HEK293T (cell line): ENCODE measurements at regions not wholly inside any gene's neighbourhood (a gene's known extent, or its start where the extent isn't known, plus 50 kb on each side); places are given as distances from the start of the nearest gene placed in this dataset.

Source experiments
- CTCF ChIA-PET: fragments of 350-600 bp; formaldehyde crosslinking; extraction: SDS; loops from one replicate; lab custom pipeline; 2021; ENCODE audit warnings: antibody characterized with exemption, inconsistent platforms; lab: Yijun Ruan, JAX
- POLR2A ChIA-PET: fragments of 350-600 bp; formaldehyde crosslinking; extraction: SDS; loops from one replicate; lab custom pipeline; 2020; ENCODE audit warnings: antibody characterized with exemption, inconsistent platforms; lab: Yijun Ruan, JAX
- DNase-seq: peaks from one replicate; pipeline ENCODE4 v3.0.0; 2012; ENCODE audit warnings: mixed read lengths; ENCODE audit errors: extremely low spot score
- ARNT ChIP-seq: fragments of 450-650 bp; IDR thresholded peaks from 2 replicates; pipeline ENCODE4 v1.6.1; 2017; ENCODE audit warnings: mild to moderate bottlenecking
- BHLHE40 ChIP-seq: fragments of 450-650 bp; IDR thresholded peaks from 2 replicates; pipeline ENCODE4 v1.6.1; 2016; ENCODE audit warnings: mild to moderate bottlenecking, moderate library complexity, borderline replicate concordance
- CTBP1 ChIP-seq: fragments of 450-650 bp; IDR thresholded peaks from 2 replicates; pipeline ENCODE4 v1.6.1; 2016; ENCODE audit warnings: borderline replicate concordance
- ELF4 ChIP-seq: fragments of 450-650 bp; IDR thresholded peaks from 2 replicates; pipeline ENCODE4 v1.6.1; 2017; ENCODE audit warnings: antibody characterized with exemption
- FOXA1 ChIP-seq: fragments of 450-650 bp; IDR thresholded peaks from 2 replicates; pipeline ENCODE4 v1.6.1; 2016; ENCODE audit warnings: mild to moderate bottlenecking
- FOXK2 ChIP-seq: fragments of 450-650 bp; IDR thresholded peaks from 2 replicates; pipeline ENCODE4 v1.6.1; 2016; ENCODE audit warnings: mild to moderate bottlenecking
- FOXM1 ChIP-seq: fragments of 450-650 bp; IDR thresholded peaks from 2 replicates; pipeline ENCODE4 v1.6.1; 2017; ENCODE audit warnings: mild to moderate bottlenecking, borderline replicate concordance
- HDGF ChIP-seq: fragments of 450-650 bp; IDR thresholded peaks from 2 replicates; pipeline ENCODE4 v1.6.1; 2017; ENCODE audit warnings: antibody characterized with exemption, borderline replicate concordance
- L3MBTL2 ChIP-seq: fragments of 450-650 bp; conservative IDR thresholded peaks from 2 replicates; pipeline ENCODE4 v1.6.1; 2016; ENCODE audit warnings: mild to moderate bottlenecking
- LEF1 ChIP-seq: fragments of 450-650 bp; IDR thresholded peaks from 2 replicates; pipeline ENCODE4 v1.6.1; 2017; ENCODE audit warnings: mild to moderate bottlenecking, borderline replicate concordance
- NFRKB ChIP-seq: fragments of 450-650 bp; IDR thresholded peaks from 2 replicates; pipeline ENCODE4 v1.6.1; 2016; ENCODE audit warnings: mild to moderate bottlenecking, moderate library complexity
- PKNOX1 ChIP-seq: fragments of 450-650 bp; IDR thresholded peaks from 2 replicates; pipeline ENCODE4 v1.6.1; 2016
- SP1 ChIP-seq: fragments of 450-650 bp; IDR thresholded peaks from 2 replicates; pipeline ENCODE4 v1.6.1; 2017
- SUZ12 ChIP-seq: fragments of 450-650 bp; IDR thresholded peaks from 2 replicates; pipeline ENCODE4 v1.6.1; 2016; ENCODE audit warnings: mild to moderate bottlenecking
- TARDBP ChIP-seq: fragments of 450-650 bp; IDR thresholded peaks from 2 replicates; pipeline ENCODE4 v1.6.1; 2016
- ZNF384 ChIP-seq: fragments of 450-650 bp; IDR thresholded peaks from 2 replicates; pipeline ENCODE4 v1.6.1; 2016

- DNase-seq, result peak; percentile 22
- ChIA-PET POLR2A (interaction anchor here (1.0 kb wide), 1 partner anchor 9 kb away, joined by 3 read pairs; no protein-coding TSS in a partner anchor), CTCF (no interaction called here)
- TF ChIP-seq HDGF (no peak), PKNOX1 (peak; percentile 30; the same call in 1 of the 2 replicates)
Measured at GRCh38 chr6:1024587-1024986, 287.3 kb upstream of the FOXQ1 start.

GRCh38 chr6:1024161-1024560 lies 287.7 kb upstream of the FOXQ1 start:
- CTCF ChIA-PET, result no interaction called here
- no peak for TF ChIP-seq ZNF384
- TF ChIP-seq SP1, result no peak
- no peak for TF ChIP-seq CTBP1
- no peak for TF ChIP-seq LEF1
- TF ChIP-seq BHLHE40, result no peak

GRCh38 chr6:1023229-1023628 lies 288.7 kb upstream of the FOXQ1 start:
- ChIA-PET CTCF (no interaction called here), POLR2A (no interaction called here)
- no peak for DNase-seq
- TF ChIP-seq TARDBP (no peak), LEF1 (no peak), FOXM1 (no peak), FOXK2 (no peak), L3MBTL2 (no peak), PKNOX1 (no peak), SUZ12 (no peak), ZNF384 (no peak), NFRKB (no peak), SP1 (no peak), ELF4 (no peak), FOXA1 (no peak), BHLHE40 (no peak), HDGF (no peak)

More at GRCh38 chr6:1024161-1024560, 287.7 kb upstream of the FOXQ1 start:
- no peak for DNase-seq
- POLR2A ChIA-PET, result interaction anchor here (1.0 kb wide), 1 partner anchor 9 kb away, joined by 3 read pairs; no protein-coding TSS in a partner anchor

- DNase-seq, result no peak
- POLR2A ChIA-PET, result no interaction called here
- TF ChIP-seq FOXM1 (no peak), FOXK2 (no peak), SUZ12 (no peak), L3MBTL2 (no peak), SP1 (no peak), TARDBP (no peak), ARNT (no peak), LEF1 (no peak), PKNOX1 (no peak), ELF4 (no peak), FOXA1 (no peak)
- CTCF ChIA-PET, result no interaction called here
Measured at GRCh38 chr6:1022719-1023118, 289.2 kb upstream of the FOXQ1 start.

- no peak for TF ChIP-seq BHLHE40
- TF ChIP-seq ZNF384, result no peak
- no peak for TF ChIP-seq HDGF
- no peak for TF ChIP-seq SUZ12
- no peak for TF ChIP-seq PKNOX1
- no peak for TF ChIP-seq LEF1
- TF ChIP-seq SP1, result no peak
- TF ChIP-seq CTBP1, result no peak
- TF ChIP-seq ELF4, result no peak
- no peak for TF ChIP-seq L3MBTL2
- no peak for TF ChIP-seq FOXM1
- POLR2A ChIA-PET, result no interaction called here
- CTCF ChIA-PET, result no interaction called here
- no peak for DNase-seq
Measured at GRCh38 chr6:1020837-1021236, 291.1 kb upstream of the FOXQ1 start.

- no peak for DNase-seq
- POLR2A ChIA-PET, result no interaction called here
- CTCF ChIA-PET, result no interaction called here
- TF ChIP-seq FOXK2 (no peak), ARNT (no peak)
Measured at GRCh38 chr6:1020133-1020532, 291.8 kb upstream of the FOXQ1 start.

GRCh38 chr6:1018041-1018440 lies 293.9 kb upstream of the FOXQ1 start:
- ChIA-PET CTCF (no interaction called here), POLR2A (no interaction called here)
- DNase-seq, result no peak
- TF ChIP-seq NFRKB (no peak), ARNT (no peak), HDGF (no peak), FOXK2 (no peak), CTBP1 (no peak), TARDBP (no peak), SUZ12 (no peak), SP1 (no peak), FOXA1 (no peak), ELF4 (no peak), ZNF384 (no peak), L3MBTL2 (no peak), BHLHE40 (no peak)
